A549 (cell line): ENCODE measurements at regions not wholly inside any gene's neighbourhood (a gene's known extent, or its start where the extent isn't known, plus 50 kb on each side); places are given as distances from the start of the nearest gene placed in this dataset.

Source experiments
- ATAC-seq, 2 experiments: fragments of 200-7000 bp in 1 of 2; fragments of >200 bp in 1 of 2; cut with Nextera tagmentation in 1 of 2; cut with Tn5 transposase in 1 of 2; 3 replicates each; pipeline versions ENCODE4 v1.8.0 to v1.9.1; 2018 to 2020; ENCODE audit warnings: mild to moderate bottlenecking in 1 of 2, moderate library complexity in 1 of 2
- CTCF ChIA-PET: fragments of 300-600 bp; sonication (Branson Sonifier 250); formaldehyde crosslinking; extraction: SDS; loops from one replicate; lab custom pipeline; 2021; ENCODE audit warnings: antibody characterized with exemption, inconsistent platforms; lab: Yijun Ruan, JAX
- POLR2A ChIA-PET: fragments of 350-600 bp; formaldehyde crosslinking; extraction: SDS; loops from one replicate; lab custom pipeline; 2021; ENCODE audit warnings: antibody characterized with exemption, inconsistent platforms; lab: Yijun Ruan, JAX
- DNase-seq, 2 experiments: peaks; one replicate each; pipeline versions ENCODE4 v3.0.0 to v3.0.0-alpha.2; 2011 to 2016; ENCODE audit warnings: low read depth in 1 of 2, low spot score in 1 of 2
- FAIRE-seq: peaks from 2 replicates; lab custom pipeline; 2011; peaks lifted over from hg19 to GRCh38; lab: Jason Lieb, UNC
- H3K27ac ChIP-seq, 2 experiments: fragments of >200 bp; sonication (Bioruptor Twin); formaldehyde crosslinking; 3 replicates each; pipeline ENCODE4 v1.5.1; 2016 to 2017
- H3K4me1 ChIP-seq: fragments of >200 bp; sonication (Bioruptor Twin); formaldehyde crosslinking; 3 replicates; pipeline ENCODE4 v1.6.1; 2016
- H3K4me2 ChIP-seq: fragments of >200 bp; sonication (Bioruptor Twin); formaldehyde crosslinking; 3 replicates; pipeline ENCODE4 v1.6.1; 2016
- H3K4me3 ChIP-seq: fragments of >200 bp; sonication (Bioruptor Twin); formaldehyde crosslinking; 3 replicates; pipeline ENCODE4 v1.5.1; 2016
- H3K9me3 ChIP-seq: fragments of >200 bp; sonication (Bioruptor Twin); formaldehyde crosslinking; 3 replicates; pipeline ENCODE4 v1.6.1; 2016
- BHLHE40 ChIP-seq: IDR thresholded peaks from 2 replicates; pipeline ENCODE4 v1.6.1; 2012; ENCODE audit warnings: low read depth, low read length, inconsistent platforms
- CEBPB ChIP-seq, 2 experiments: fragments of >200 bp in 1 of 2; sonication (Bioruptor Twin) in 1 of 2; formaldehyde crosslinking in 1 of 2; IDR thresholded peaks; 2 replicates each; pipeline ENCODE4 v1.6.1; 2012 to 2016
- EP300 ChIP-seq, 2 experiments: fragments of >200 bp; sonication (Bioruptor Twin); formaldehyde crosslinking; IDR thresholded peaks; 2 replicates in 1 of 2; 3 replicates in 1 of 2; pipeline ENCODE4 v1.6.1; 2016 to 2017
- FOSB ChIP-seq: fragments of 250-450 bp; sonication (Bioruptor Pico); IDR thresholded peaks from 2 replicates; pipeline ENCODE4 v1.5.0; 2020; ENCODE audit warnings: mild to moderate bottlenecking, moderate library complexity
- JUN ChIP-seq, 2 experiments: fragments of >200 bp; sonication (Bioruptor Twin); formaldehyde crosslinking; IDR thresholded peaks; 2 replicates in 1 of 2; 3 replicates in 1 of 2; pipeline ENCODE4 v1.6.1; 2016 to 2017
- KDM1A ChIP-seq: fragments of 200-600 bp; sonication (generic); IDR thresholded peaks from 2 replicates; pipeline ENCODE4 v1.6.1; 2016; ENCODE audit warnings: low read depth, mild to moderate bottlenecking
- KDM5A ChIP-seq: fragments of 200-600 bp; sonication (generic); IDR thresholded peaks from 2 replicates; pipeline ENCODE4 v1.6.1; 2016; ENCODE audit warnings: antibody characterized with exemption, mild to moderate bottlenecking
- POLR2A ChIP-seq: IDR thresholded peaks from 2 replicates; pipeline ENCODE4 v1.6.1; 2012; ENCODE audit warnings: mild to moderate bottlenecking, low read length
- ZNF302 ChIP-seq: fragments of 250-450 bp; sonication (Bioruptor Pico); IDR thresholded peaks from 2 replicates; pipeline ENCODE4 v1.9.0; 2021; ENCODE audit warnings: inconsistent platforms, mild to moderate bottlenecking, moderate library complexity
- WGBS: methylation state at CpG from one replicate; pipeline ENCODE4 v1.1.6; 2017; ENCODE audit errors: missing lambda C conversion rate; 5-methylcytosine and 5-hydroxymethylcytosine counted together

- DNase-seq (no peak), ATAC-seq (no peak), FAIRE-seq (no peak)
- Histone ChIP-seq H3K27ac (no peak overlapping the region), H3K9me3 (no peaks in the 10 kb centered on the region), H3K4me3 (no peak overlapping the region), H3K4me1 (no peaks in the 10 kb centered on the region), H3K4me2 (no peak overlapping the region)
- POLR2A ChIA-PET: no interaction called here
- whole genome bisulfite sequencing: 5% methylated on average over 3 of the region's 3 CpGs
- CTCF ChIA-PET: no interaction called here
- no peak for TF ChIP-seq ZNF302
- no peak for TF ChIP-seq EP300 (IDR thresholded peaks at IDR 0.05)
- TF ChIP-seq POLR2A: no peak
- TF ChIP-seq KDM1A: no peak
- no peak for TF ChIP-seq JUN (IDR thresholded peaks at IDR 0.05)
- TF ChIP-seq KDM5A: no peak
- TF ChIP-seq CEBPB (IDR thresholded peaks at IDR 0.05): no peak
- no peak for TF ChIP-seq BHLHE40
- no peak for TF ChIP-seq FOSB (CRISPR knock-in tag)
Observed at GRCh38 chr9:32728181-32728580, 55.2 kb upstream of the TMEM215 start.
